ENCODE measurements at regions not wholly inside any gene's neighbourhood (a gene's known extent, or its start where the extent isn't known, plus 50 kb on each side); places are given as distances from the start of the nearest gene placed in this dataset.

GRCh38 chr12:127240249-127240929 lies 1026.6 kb upstream of the TMEM132C start:
- Mint-ChIP-seq H3K4me3 (ENCODE audit: unreplicated experiment) (no peak overlapping the region), H3K9me3 (ENCODE audit: unreplicated experiment) (no peaks in the 10 kb centered on the region), H3K27me3 (ENCODE audit: insufficient read depth, unreplicated experiment) (no peaks in the 10 kb centered on the region), H3K4me1 (ENCODE audit: insufficient read depth, unreplicated experiment) (peaks cover 55% of the 10 kb centered on the region), H3K27ac (ENCODE audit: low read depth, unreplicated experiment) (no peak overlapping the region), H3K36me3 (ENCODE audit: insufficient read depth, unreplicated experiment) (peaks cover 17% of the 10 kb centered on the region)
- ChIA-PET POLR2A (interaction anchor here (0.5 to 3.1 kb wide), 9 partner anchors 9 to 157 kb away, joined by 3 to 26 read pairs (median 4); no protein-coding TSS in a partner anchor), CTCF (interaction anchor here (0.7 to 3.3 kb wide), 8 partner anchors 8 to 132 kb away, joined by 3 to 22 read pairs (median 4); no protein-coding TSS in a partner anchor)
- DNase-seq (ENCODE audit: unreplicated experiment): no peak
- TF ChIP-seq, protein P1, sequence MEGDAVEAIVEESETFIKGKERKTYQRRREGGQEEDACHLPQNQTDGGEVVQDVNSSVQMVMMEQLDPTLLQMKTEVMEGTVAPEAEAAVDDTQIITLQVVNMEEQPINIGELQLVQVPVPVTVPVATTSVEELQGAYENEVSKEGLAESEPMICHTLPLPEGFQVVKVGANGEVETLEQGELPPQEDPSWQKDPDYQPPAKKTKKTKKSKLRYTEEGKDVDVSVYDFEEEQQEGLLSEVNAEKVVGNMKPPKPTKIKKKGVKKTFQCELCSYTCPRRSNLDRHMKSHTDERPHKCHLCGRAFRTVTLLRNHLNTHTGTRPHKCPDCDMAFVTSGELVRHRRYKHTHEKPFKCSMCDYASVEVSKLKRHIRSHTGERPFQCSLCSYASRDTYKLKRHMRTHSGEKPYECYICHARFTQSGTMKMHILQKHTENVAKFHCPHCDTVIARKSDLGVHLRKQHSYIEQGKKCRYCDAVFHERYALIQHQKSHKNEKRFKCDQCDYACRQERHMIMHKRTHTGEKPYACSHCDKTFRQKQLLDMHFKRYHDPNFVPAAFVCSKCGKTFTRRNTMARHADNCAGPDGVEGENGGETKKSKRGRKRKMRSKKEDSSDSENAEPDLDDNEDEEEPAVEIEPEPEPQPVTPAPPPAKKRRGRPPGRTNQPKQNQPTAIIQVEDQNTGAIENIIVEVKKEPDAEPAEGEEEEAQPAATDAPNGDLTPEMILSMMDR (IDR thresholded peaks at IDR 0.05; ENCODE audit: unreplicated experiment): no peak
- intact Hi-C loops (cut with micrococcal nuclease): loop anchor here (2.0 kb wide), 1 partner anchor 44 kb away; no protein-coding TSS in a partner anchor
- BruUV-seq (replicated peaks): TSS peak; percentile 91

- H3K27ac Mint-ChIP-seq (ENCODE audit: low read depth, unreplicated experiment): no peak overlapping the region
- no peaks in the 10 kb centered on the region for H3K27me3 Mint-ChIP-seq (ENCODE audit: insufficient read depth, unreplicated experiment)
- H3K4me3 Mint-ChIP-seq (ENCODE audit: unreplicated experiment): peak overlapping the region; percentile 26
- no peaks in the 10 kb centered on the region for H3K9me3 Mint-ChIP-seq (ENCODE audit: unreplicated experiment)
- ChIA-PET POLR2A (interaction anchor here (0.5 to 3.1 kb wide), 13 partner anchors 9 to 176 kb away, joined by 3 to 26 read pairs (median 4); no protein-coding TSS in a partner anchor), CTCF (interaction anchor here (0.7 to 3.3 kb wide), 5 partner anchors 25 to 133 kb away, joined by 3 to 22 read pairs (median 4); no protein-coding TSS in a partner anchor)
- peak; percentile 76 for DNase-seq (ENCODE audit: unreplicated experiment)
- TSS peak; percentile 82 for BruUV-seq (replicated peaks)
- H3K4me1 Mint-ChIP-seq (ENCODE audit: insufficient read depth, unreplicated experiment): peaks cover 58% of the 10 kb centered on the region
- TF ChIP-seq, protein P1 (IDR thresholded peaks at IDR 0.05; ENCODE audit: unreplicated experiment): no peak
- intact Hi-C loops (cut with micrococcal nuclease): loop anchor here (2.0 kb wide), 1 partner anchor 44 kb away; no protein-coding TSS in a partner anchor
- peaks cover 17% of the 10 kb centered on the region for H3K36me3 Mint-ChIP-seq (ENCODE audit: insufficient read depth, unreplicated experiment)
These were observed 1025.7 kb upstream of the TMEM132C start for GRCh38 chr12:127241072-127241817.

DNA sequence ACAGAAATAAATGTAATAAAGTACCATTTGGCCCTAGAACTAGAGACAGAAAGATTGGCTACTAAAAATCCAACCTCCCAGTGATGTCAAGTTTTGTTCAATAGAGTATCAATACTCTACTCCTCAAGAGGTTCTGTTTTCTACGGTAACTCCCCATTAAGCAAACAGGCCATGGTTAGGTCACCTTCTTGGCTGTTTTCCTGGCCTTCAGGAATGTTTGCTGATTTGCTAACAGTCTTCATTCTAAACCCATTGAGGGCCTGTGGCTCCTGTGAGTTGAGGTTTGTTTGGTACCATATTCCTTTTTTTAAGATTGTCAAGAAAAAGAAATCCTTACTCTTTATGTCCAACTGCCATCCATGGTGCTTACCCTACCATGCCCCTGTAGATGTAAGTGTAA lies 1022.0 kb upstream of the TMEM132C start:
- peak; percentile 28 for DNase-seq (ENCODE audit: unreplicated experiment)
- ChIA-PET CTCF (interaction anchor here (1.6 kb wide), 1 partner anchor 137 kb away, joined by 13 read pairs; no protein-coding TSS in a partner anchor), POLR2A (interaction anchor here (0.9 kb wide), 1 partner anchor 14 kb away, joined by 3 read pairs; no protein-coding TSS in a partner anchor)
- peak overlapping the region; percentile 79 for H3K27ac Mint-ChIP-seq (ENCODE audit: low read depth, unreplicated experiment)
- H3K4me1 Mint-ChIP-seq (ENCODE audit: insufficient read depth, unreplicated experiment): peaks cover 37% of the 10 kb centered on the region
- no peak overlapping the region for H3K4me3 Mint-ChIP-seq (ENCODE audit: unreplicated experiment)
- H3K27me3 Mint-ChIP-seq (ENCODE audit: insufficient read depth, unreplicated experiment): no peaks in the 10 kb centered on the region
- peaks cover 14% of the 10 kb centered on the region for H3K36me3 Mint-ChIP-seq (ENCODE audit: insufficient read depth, unreplicated experiment)
- BruUV-seq (replicated peaks): no TSS peak
- TF ChIP-seq, protein P1 (IDR thresholded peaks at IDR 0.05; ENCODE audit: unreplicated experiment): no peak
- intact Hi-C loops (cut with micrococcal nuclease): no loop called here
- H3K9me3 Mint-ChIP-seq (ENCODE audit: unreplicated experiment): no peaks in the 10 kb centered on the region

GRCh38 chr12:127245437-127245836 lies 1021.5 kb upstream of the TMEM132C start:
- DNase-seq (ENCODE audit: unreplicated experiment): peak; percentile 14
- no peaks in the 10 kb centered on the region for H3K27me3 Mint-ChIP-seq (ENCODE audit: insufficient read depth, unreplicated experiment)
- POLR2A ChIA-PET: interaction anchor here (0.9 kb wide), 1 partner anchor 15 kb away, joined by 3 read pairs; no protein-coding TSS in a partner anchor
- CTCF ChIA-PET: no interaction called here
- TF ChIP-seq, protein P1 (IDR thresholded peaks at IDR 0.05; ENCODE audit: unreplicated experiment): no peak
- intact Hi-C loops (cut with micrococcal nuclease): no loop called here
- no peaks in the 10 kb centered on the region for H3K9me3 Mint-ChIP-seq (ENCODE audit: unreplicated experiment)
- no TSS peak for BruUV-seq (replicated peaks)
- peaks cover 33% of the 10 kb centered on the region for H3K4me1 Mint-ChIP-seq (ENCODE audit: insufficient read depth, unreplicated experiment)
- H3K4me3 Mint-ChIP-seq (ENCODE audit: unreplicated experiment): no peak overlapping the region
- peaks cover 12% of the 10 kb centered on the region for H3K36me3 Mint-ChIP-seq (ENCODE audit: insufficient read depth, unreplicated experiment)
- peak overlapping the region; percentile 79 for H3K27ac Mint-ChIP-seq (ENCODE audit: low read depth, unreplicated experiment)
